K562 (cell line): ENCODE measurements at regions not wholly inside any gene's neighbourhood (a gene's known extent, or its start where the extent isn't known, plus 50 kb on each side); places are given as distances from the start of the nearest gene placed in this dataset.

ENCODE experiments used
- ATAC-seq: fragments of 200-7000 bp; cut with Tn5 transposase; 3 replicates; pipeline ENCODE4 v1.9.1; 2020; ENCODE audit warnings: moderate library complexity
- BruUV-seq: library from RNA; stranded (reverse); fragments of 400-500 nt; replicated peaks from 2 replicates; lab custom pipeline; 2021; lab: Mats Ljungman, UMichigan
- CTCF ChIA-PET: fragments of 300-600 bp; formaldehyde crosslinking; extraction: SDS; loops from one replicate; lab custom pipeline; 2021; ENCODE audit warnings: low intra/inter-chr PET ratio; lab: Yijun Ruan, JAX
- POLR2A ChIA-PET: fragments of 300-600, 350-650 bp; sonication (Branson Sonifier 250); formaldehyde crosslinking; extraction: SDS; loops from one replicate; lab custom pipeline; 2021; ENCODE audit warnings: antibody characterized with exemption, inconsistent platforms; lab: Yijun Ruan, JAX
- DNase-seq, 4 experiments: peaks; one replicate each; pipeline versions ENCODE4 v3.0.0 to v3.0.0-alpha.2; 2011 to 2018; ENCODE audit warnings: low spot score in 3 of 4, mixed read lengths in 3 of 4; ENCODE audit errors: extremely low read depth in 1 of 4
- FAIRE-seq: peaks from 2 replicates; lab custom pipeline; 2011; peaks lifted over from hg19 to GRCh38; lab: Jason Lieb, UNC
- H2AFZ ChIP-seq: 2 replicates; pipeline ENCODE4 v1.6.0; 2011; ENCODE audit warnings: low read depth, low read length, control low read depth, inconsistent platforms
- H3K27ac ChIP-seq: fragments of 200-600 bp; 3 replicates; pipeline ENCODE4 v1.8.0; 2011; ENCODE audit warnings: low read depth, mild to moderate bottlenecking, control low read depth, inconsistent platforms, low read length, moderate library complexity, mixed read lengths; ENCODE audit errors: extremely low read depth
- H3K27me3 ChIP-seq, 2 experiments: fragments of 300-600 bp in 1 of 2; 2 replicates in 1 of 2; 3 replicates in 1 of 2; pipeline versions ENCODE4 v1.6.0 to v1.8.0; 2011; ENCODE audit warnings: inconsistent platforms in 2 of 2, low read length in 2 of 2, mild to moderate bottlenecking in 1 of 2, mixed read lengths in 1 of 2, moderate library complexity in 1 of 2; ENCODE audit not compliant: control insufficient read depth in 2 of 2, insufficient read depth in 2 of 2
- H3K36me3 ChIP-seq: fragments of 300-600 bp; 3 replicates; pipeline ENCODE4 v1.8.0; 2011; ENCODE audit warnings: mild to moderate bottlenecking, low read length, inconsistent platforms; ENCODE audit not compliant: control insufficient read depth, insufficient read depth
- H3K4me1 ChIP-seq, 2 experiments: fragments of 200-600 bp in 1 of 2; replicated peaks in 1 of 2; 2 replicates in 1 of 2; 3 replicates in 1 of 2; pipeline versions ENCODE4 v1.5.1 to v1.8.0; 2011; ENCODE audit warnings: inconsistent platforms in 2 of 2, low read length in 2 of 2, mild to moderate bottlenecking in 1 of 2, mixed read lengths in 1 of 2, moderate library complexity in 1 of 2; ENCODE audit not compliant: control insufficient read depth in 2 of 2, insufficient read depth in 2 of 2
- H3K4me2 ChIP-seq: 2 replicates; pipeline ENCODE4 v1.6.1; 2011; ENCODE audit warnings: low read length, control low read depth, inconsistent platforms, mixed read lengths; ENCODE audit not compliant: insufficient read depth
- H3K4me3 ChIP-seq: fragments of 200-600 bp; sonication (generic), shearing (Covaris generic); 2 replicates; pipeline ENCODE4 v1.5.1; 2016; ENCODE audit warnings: control low read depth, inconsistent platforms
- H3K79me2 ChIP-seq: fragments of 200-600 bp; 3 replicates; pipeline ENCODE4 v1.8.0; 2011; ENCODE audit warnings: low read length, inconsistent platforms; ENCODE audit not compliant: control insufficient read depth, insufficient read depth
- H3K9ac ChIP-seq, 2 experiments: 2 replicates each; pipeline versions ENCODE4 v1.6.0 to v1.6.1; 2011; ENCODE audit warnings: low read depth in 2 of 2, low read length in 2 of 2, control low read depth in 1 of 2, inconsistent platforms in 1 of 2, mild to moderate bottlenecking in 1 of 2, mixed read lengths in 1 of 2; ENCODE audit not compliant: insufficient read depth in 1 of 2
- H3K9me1 ChIP-seq: one replicate; pipeline ENCODE4 v1.6.0; 2011; ENCODE audit warnings: inconsistent platforms, mild to moderate bottlenecking, low read length, moderate library complexity; ENCODE audit not compliant: control insufficient read depth, insufficient read depth
- H3K9me3 ChIP-seq: replicated peaks from 2 replicates; pipeline ENCODE4 v1.5.1; 2011; ENCODE audit warnings: low read depth, low read length, inconsistent platforms; ENCODE audit not compliant: control insufficient read depth, insufficient read depth
- H4K20me1 ChIP-seq: replicated peaks from 2 replicates; pipeline ENCODE4 v1.6.1; 2011; ENCODE audit warnings: low read length, inconsistent platforms, mixed read lengths; ENCODE audit not compliant: control insufficient read depth, insufficient read depth
- ARHGAP35 ChIP-seq: fragments of 450-650 bp; IDR thresholded peaks from 2 replicates; pipeline ENCODE4 v1.6.1; 2018; ENCODE audit not compliant: partially characterized antibody
- HOMEZ ChIP-seq: fragments of 250-450 bp; sonication (Bioruptor Pico); IDR thresholded peaks from 2 replicates; pipeline ENCODE4 v1.4.0; 2020; ENCODE audit warnings: mild to moderate bottlenecking, moderate library complexity
- IRF2 ChIP-seq: sonication (generic); formaldehyde crosslinking; IDR thresholded peaks from 2 replicates; pipeline ENCODE4 v1.8.1; 2022; ENCODE audit warnings: mild to moderate bottlenecking, missing genetic modification reagents
- KLF16 ChIP-seq: IDR thresholded peaks from 2 replicates; pipeline ENCODE4 v1.6.1; 2016; ENCODE audit warnings: antibody characterized with exemption
- MCM7 ChIP-seq, 2 experiments: fragments of 450-650 bp; IDR thresholded peaks; 2 replicates each; pipeline ENCODE4 v1.6.1; 2016 to 2018
- NR2C2 ChIP-seq, 2 experiments: fragments of 200-800 bp in 1 of 2; sonication (Bioruptor generic) in 1 of 2; sonication (generic) in 1 of 2; formaldehyde crosslinking in 1 of 2; IDR thresholded peaks; 2 replicates each; pipeline versions ENCODE4 v1.6.1 to v1.8.0; 2016 to 2022; ENCODE audit warnings: mild to moderate bottlenecking in 1 of 2, missing compliant biosample characterization in 1 of 2, missing genetic modification characterization in 1 of 2, missing genetic modification reagents in 1 of 2
- POLR2H ChIP-seq: IDR thresholded peaks from 2 replicates; pipeline ENCODE4 v1.6.1; 2016; ENCODE audit warnings: missing genetic modification characterization, low read depth, mild to moderate bottlenecking, control low read depth, missing compliant biosample characterization, moderate library complexity
- PRPF4 ChIP-seq: fragments of 200-400 bp; formaldehyde crosslinking; IDR thresholded peaks from one replicate; pipeline ENCODE4 v1.6.1; 2017; ENCODE audit warnings: low read length, low read depth, mild to moderate bottlenecking; ENCODE audit not compliant: insufficient read depth, poor library complexity, severe bottlenecking
- RB1 ChIP-seq: fragments of 450-650 bp; IDR thresholded peaks from 2 replicates; pipeline ENCODE4 v1.6.1; 2017; ENCODE audit warnings: low read depth, mild to moderate bottlenecking
- RBM15 ChIP-seq: fragments of 200-400 bp; formaldehyde crosslinking; IDR thresholded peaks from 2 replicates; pipeline ENCODE4 v1.6.1; 2018; ENCODE audit warnings: mild to moderate bottlenecking, low read length, moderate library complexity; ENCODE audit not compliant: insufficient read depth
- SMC3 ChIP-seq: conservative IDR thresholded peaks from 2 replicates; pipeline ENCODE4 v1.6.1; 2011; ENCODE audit warnings: low read depth, low read length, improper control_type of control experiment; ENCODE audit not compliant: insufficient read depth
- TAF15 ChIP-seq: fragments of 200-400 bp; formaldehyde crosslinking; IDR thresholded peaks from 2 replicates; pipeline ENCODE4 v1.6.1; 2017; ENCODE audit warnings: mild to moderate bottlenecking, low read depth, low read length, moderate library complexity
- TFAM ChIP-seq: fragments of 250-450 bp; sonication (Bioruptor Pico); conservative IDR thresholded peaks from 2 replicates; pipeline ENCODE4 v1.5.0; 2021; ENCODE audit warnings: mild to moderate bottlenecking, moderate library complexity
- XRCC4 ChIP-seq: IDR thresholded peaks from one replicate; pipeline ENCODE4 v1.6.1; 2011; ENCODE audit not compliant: insufficient read depth, insufficient read length; ENCODE audit errors: extremely low read depth
- ZFP30 ChIP-seq: fragments of 250-450 bp; sonication (Bioruptor Pico); IDR thresholded peaks from 2 replicates; pipeline ENCODE4 v1.8.0; 2022; ENCODE audit warnings: moderate library complexity, mild to moderate bottlenecking, inconsistent platforms, borderline replicate concordance
- ZNF280A ChIP-seq: fragments of 450-650 bp; IDR thresholded peaks from 2 replicates; pipeline ENCODE4 v1.6.1; 2018; ENCODE audit warnings: mild to moderate bottlenecking, low read depth; ENCODE audit not compliant: partially characterized antibody
- ZNF395 ChIP-seq: fragments of 200-800 bp; sonication (Bioruptor generic); IDR thresholded peaks from 2 replicates; pipeline ENCODE4 v1.6.1; 2017; ENCODE audit warnings: missing genetic modification characterization, missing compliant biosample characterization
- ZNF57 ChIP-seq: fragments of 450-650 bp; formaldehyde crosslinking; IDR thresholded peaks from 2 replicates; pipeline ENCODE4 v1.4.0; 2020; ENCODE audit warnings: mild to moderate bottlenecking, moderate library complexity
- WGBS: fragments of 100-300 bp; shearing (Covaris generic); methylation state at CpG from one replicate; pipeline ENCODE4 v1.1.6; 2016; ENCODE audit warnings: low coverage, mixed read lengths; ENCODE audit not compliant: insufficient coverage; ENCODE audit errors: missing lambda C conversion rate; 5-methylcytosine and 5-hydroxymethylcytosine counted together
- in situ Hi-C: fragments of 300-500 bp; cut with MboI; formaldehyde crosslinking; loops from 4 replicates; pipeline ENCODE4 v1.15.0; 2018; ENCODE audit warnings: inconsistent platforms, mixed read lengths
- intact Hi-C: fragments of 100-400 bp; cut with micrococcal nuclease; formaldehyde crosslinking; loops from 2 replicates; pipeline ENCODE4 v1.14.2; 2022

GRCh38 chr12:25903603-25904245 lies 54.8 kb upstream of the RASSF8 start:
- ChIA-PET POLR2A (no interaction called here), CTCF (no interaction called here)
- DNase-seq (no peak), FAIRE-seq (no peak), ATAC-seq (no peak)
- no TSS peak for BruUV-seq
- H2AFZ ChIP-seq: no peak overlapping the region
- H3K9ac ChIP-seq: no peak overlapping the region
- TF ChIP-seq POLR2H (tag) (no peak), PRPF4 (no peak), HOMEZ (CRISPR knock-in tag) (no peak), XRCC4 (no peak), KLF16 (no peak), ZFP30 (no peak), IRF2 (CRISPR knock-in tag) (no peak), NR2C2 (CRISPR knock-in tag; IDR thresholded peaks at IDR 0.05) (no peak), NR2C2 (tag; IDR thresholded peaks at IDR 0.05) (no peak), ARHGAP35 (no peak), ZNF395 (CRISPR knock-in tag) (no peak), ZNF280A (no peak), TAF15 (no peak), TFAM (no peak), RBM15 (no peak), MCM7 (IDR thresholded peaks at IDR 0.05) (no peak), SMC3 (no peak), ZNF57 (CRISPR knock-in tag) (no peak), RB1 (no peak)
- 5% methylated on average over 2 of the region's 2 CpGs for whole genome bisulfite sequencing
- intact Hi-C loops: no loop called here
- no peaks in the 10 kb centered on the region for H4K20me1 ChIP-seq
- H3K4me3 ChIP-seq: no peak overlapping the region
- no peaks in the 10 kb centered on the region for H3K27me3 ChIP-seq
- no peaks in the 10 kb centered on the region for H3K9me3 ChIP-seq
- no peaks in the 10 kb centered on the region for H3K9me1 ChIP-seq
- H3K27ac ChIP-seq: no peak overlapping the region
- in situ Hi-C loops: no loop called here
- no peaks in the 10 kb centered on the region for H3K79me2 ChIP-seq
- no peaks in the 10 kb centered on the region for H3K36me3 ChIP-seq
- H3K4me1 ChIP-seq: no peaks in the 10 kb centered on the region
- no peak overlapping the region for H3K4me2 ChIP-seq
